ENCODE measurements at regions not wholly inside any gene's neighbourhood (a gene's known extent, or its start where the extent isn't known, plus 50 kb on each side); places are given as distances from the start of the nearest gene placed in this dataset.
"Not testable (repeated sequence)": the region's sequence is repeated elsewhere in the genome, so short reads cannot be mapped to it uniquely, and the experiment has no call there.

- DNase-seq: no peak
Measured at GRCh38 chr4:100340512-100341485, 150.5 kb upstream of the DDIT4L start.

- no peak for DNase-seq
Measured at GRCh38 chr4:100339870-100340269, 149.6 kb upstream of the DDIT4L start.

GRCh38 chr4:100333491-100333890 lies 143.2 kb upstream of the DDIT4L start:
- DNase-seq: not testable (repeated sequence)

GRCh38 chr4:100317032-100317864 lies 127.0 kb upstream of the DDIT4L start:
- no peak for DNase-seq

GRCh38 chr4:100314057-100314456 lies 123.8 kb upstream of the DDIT4L start:
- no peak for DNase-seq

- no peak for DNase-seq
Measured at GRCh38 chr4:100312615-100313350, 122.5 kb upstream of the DDIT4L start.

GRCh38 chr4:100311181-100311580 lies 120.9 kb upstream of the DDIT4L start:
- DNase-seq: no peak

GRCh38 chr4:100306018-100306417 lies 115.8 kb upstream of the DDIT4L start:
- no peak for DNase-seq

- DNase-seq: no peak
Measured at GRCh38 chr4:100302061-100303026, 112.1 kb upstream of the DDIT4L start.

- no peak for DNase-seq
Measured at GRCh38 chr4:100299046-100299840, 109.0 kb upstream of the DDIT4L start.

- no peak for DNase-seq
Measured at GRCh38 chr4:100295792-100296191, 105.5 kb upstream of the DDIT4L start.

GRCh38 chr4:100294356-100294755 lies 104.1 kb upstream of the DDIT4L start:
- no peak for DNase-seq

- no peak for DNase-seq
Measured at GRCh38 chr4:100290585-100290984, 100.3 kb upstream of the DDIT4L start.

- no peak for DNase-seq
Measured at GRCh38 chr4:100289946-100290345, 99.7 kb upstream of the DDIT4L start.

- DNase-seq: no peak
Measured at GRCh38 chr4:100289530-100289888, 99.2 kb upstream of the DDIT4L start.

GRCh38 chr4:100288811-100289529 lies 98.7 kb upstream of the DDIT4L start:
- no peak for DNase-seq

GRCh38 chr4:100288161-100288560 lies 97.9 kb upstream of the DDIT4L start:
- no peak for DNase-seq

- DNase-seq: no peak
Measured at GRCh38 chr4:100287534-100287933, 97.3 kb upstream of the DDIT4L start.

- DNase-seq: no peak
Measured at GRCh38 chr4:100286636-100287035, 96.4 kb upstream of the DDIT4L start.

- DNase-seq: no peak
Measured at GRCh38 chr4:100285121-100285520, 94.9 kb upstream of the DDIT4L start.

All from activated CD4-positive, alpha-beta T cell treated with anti-CD3 and anti-CD28 coated beads, Interleukin-10, Interleukin-2, amounts not matched to agents 100 ng/mL and 50 ng/mL, durations not matched to agents 16 hours and 8 hours (primary cell).